H1 (cell line): ENCODE measurements at regions not wholly inside any gene's neighbourhood (a gene's known extent, or its start where the extent isn't known, plus 50 kb on each side); places are given as distances from the start of the nearest gene placed in this dataset.

ENCODE experiments used
- BACH1 ChIP-seq: IDR thresholded peaks from 2 replicates; pipeline ENCODE4 v1.6.1; 2012; ENCODE audit warnings: low read length, improper control_type of control experiment
- CBX8 ChIP-seq: fragments of 300-800, 300-1000 bp; sonication (generic); IDR thresholded peaks from 2 replicates; pipeline ENCODE4 v1.7.1; 2016; ENCODE audit warnings: low read depth, low read length, borderline replicate concordance
- CTBP2 ChIP-seq: IDR thresholded peaks from 2 replicates; pipeline ENCODE4 v1.7.0; 2011; ENCODE audit warnings: borderline replicate concordance, mild to moderate bottlenecking, moderate library complexity, mixed read lengths, low read length; ENCODE audit not compliant: insufficient read depth, insufficient read length
- EZH2 ChIP-seq: fragments of 200-600 bp; sonication (generic); IDR thresholded peaks from 2 replicates; pipeline ENCODE4 v1.7.1; 2012; ENCODE audit warnings: low read depth, mild to moderate bottlenecking, moderate library complexity, low read length, inconsistent platforms; ENCODE audit not compliant: severe bottlenecking
- GTF2F1 ChIP-seq: IDR thresholded peaks from 2 replicates; pipeline ENCODE4 v1.6.1; 2012; ENCODE audit warnings: low read depth, low read length, improper control_type of control experiment, borderline replicate concordance
- KDM5A ChIP-seq: fragments of 200-600 bp; IDR thresholded peaks from 2 replicates; pipeline ENCODE4 v1.7.1; 2012; ENCODE audit warnings: mild to moderate bottlenecking, low read length, inconsistent platforms, mixed read lengths
- NANOG ChIP-seq: IDR thresholded peaks from 2 replicates; pipeline ENCODE4 v1.6.1; 2011; ENCODE audit warnings: low read length, low read depth, mild to moderate bottlenecking, inconsistent platforms; ENCODE audit not compliant: insufficient read depth, poor library complexity, severe bottlenecking
- SIX5 ChIP-seq: IDR thresholded peaks from 2 replicates; pipeline ENCODE4 v1.6.1; 2011; ENCODE audit warnings: mild to moderate bottlenecking, low read depth, low read length
- YY1 ChIP-seq: IDR thresholded peaks from 2 replicates; pipeline ENCODE4 v1.6.1; 2011; ENCODE audit warnings: low read depth, mild to moderate bottlenecking, low read length
- TF ChIP-seq, protein P1 (sequence below): fragments of 300-600 bp; sonication (generic); IDR thresholded peaks from 2 replicates; pipeline ENCODE4 v1.7.1; 2012; ENCODE audit warnings: low read length, moderate library complexity, mild to moderate bottlenecking, inconsistent platforms; ENCODE audit not compliant: insufficient replicate concordance

DNA sequence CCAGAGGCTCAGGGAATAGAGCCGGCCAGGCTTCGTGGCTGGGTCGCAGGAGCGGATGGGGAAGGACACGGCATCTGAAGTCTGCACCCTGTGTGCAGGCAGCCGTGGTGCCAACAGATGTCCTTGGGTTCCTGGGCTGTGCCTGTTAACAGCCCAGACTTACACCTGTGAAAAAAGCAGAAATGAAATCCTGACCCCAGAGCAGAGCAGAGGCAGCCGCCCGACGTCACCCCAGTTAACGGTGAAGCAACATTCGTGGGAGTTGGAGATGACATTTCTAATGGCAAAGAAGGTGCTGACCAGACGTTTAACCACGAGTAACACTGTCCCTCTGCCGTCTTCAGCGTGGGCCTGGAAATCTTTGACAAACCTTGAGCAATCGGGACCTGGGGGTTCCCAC, 200.3 kb upstream of the DIO3 start (continued):
- TF ChIP-seq, protein P1, sequence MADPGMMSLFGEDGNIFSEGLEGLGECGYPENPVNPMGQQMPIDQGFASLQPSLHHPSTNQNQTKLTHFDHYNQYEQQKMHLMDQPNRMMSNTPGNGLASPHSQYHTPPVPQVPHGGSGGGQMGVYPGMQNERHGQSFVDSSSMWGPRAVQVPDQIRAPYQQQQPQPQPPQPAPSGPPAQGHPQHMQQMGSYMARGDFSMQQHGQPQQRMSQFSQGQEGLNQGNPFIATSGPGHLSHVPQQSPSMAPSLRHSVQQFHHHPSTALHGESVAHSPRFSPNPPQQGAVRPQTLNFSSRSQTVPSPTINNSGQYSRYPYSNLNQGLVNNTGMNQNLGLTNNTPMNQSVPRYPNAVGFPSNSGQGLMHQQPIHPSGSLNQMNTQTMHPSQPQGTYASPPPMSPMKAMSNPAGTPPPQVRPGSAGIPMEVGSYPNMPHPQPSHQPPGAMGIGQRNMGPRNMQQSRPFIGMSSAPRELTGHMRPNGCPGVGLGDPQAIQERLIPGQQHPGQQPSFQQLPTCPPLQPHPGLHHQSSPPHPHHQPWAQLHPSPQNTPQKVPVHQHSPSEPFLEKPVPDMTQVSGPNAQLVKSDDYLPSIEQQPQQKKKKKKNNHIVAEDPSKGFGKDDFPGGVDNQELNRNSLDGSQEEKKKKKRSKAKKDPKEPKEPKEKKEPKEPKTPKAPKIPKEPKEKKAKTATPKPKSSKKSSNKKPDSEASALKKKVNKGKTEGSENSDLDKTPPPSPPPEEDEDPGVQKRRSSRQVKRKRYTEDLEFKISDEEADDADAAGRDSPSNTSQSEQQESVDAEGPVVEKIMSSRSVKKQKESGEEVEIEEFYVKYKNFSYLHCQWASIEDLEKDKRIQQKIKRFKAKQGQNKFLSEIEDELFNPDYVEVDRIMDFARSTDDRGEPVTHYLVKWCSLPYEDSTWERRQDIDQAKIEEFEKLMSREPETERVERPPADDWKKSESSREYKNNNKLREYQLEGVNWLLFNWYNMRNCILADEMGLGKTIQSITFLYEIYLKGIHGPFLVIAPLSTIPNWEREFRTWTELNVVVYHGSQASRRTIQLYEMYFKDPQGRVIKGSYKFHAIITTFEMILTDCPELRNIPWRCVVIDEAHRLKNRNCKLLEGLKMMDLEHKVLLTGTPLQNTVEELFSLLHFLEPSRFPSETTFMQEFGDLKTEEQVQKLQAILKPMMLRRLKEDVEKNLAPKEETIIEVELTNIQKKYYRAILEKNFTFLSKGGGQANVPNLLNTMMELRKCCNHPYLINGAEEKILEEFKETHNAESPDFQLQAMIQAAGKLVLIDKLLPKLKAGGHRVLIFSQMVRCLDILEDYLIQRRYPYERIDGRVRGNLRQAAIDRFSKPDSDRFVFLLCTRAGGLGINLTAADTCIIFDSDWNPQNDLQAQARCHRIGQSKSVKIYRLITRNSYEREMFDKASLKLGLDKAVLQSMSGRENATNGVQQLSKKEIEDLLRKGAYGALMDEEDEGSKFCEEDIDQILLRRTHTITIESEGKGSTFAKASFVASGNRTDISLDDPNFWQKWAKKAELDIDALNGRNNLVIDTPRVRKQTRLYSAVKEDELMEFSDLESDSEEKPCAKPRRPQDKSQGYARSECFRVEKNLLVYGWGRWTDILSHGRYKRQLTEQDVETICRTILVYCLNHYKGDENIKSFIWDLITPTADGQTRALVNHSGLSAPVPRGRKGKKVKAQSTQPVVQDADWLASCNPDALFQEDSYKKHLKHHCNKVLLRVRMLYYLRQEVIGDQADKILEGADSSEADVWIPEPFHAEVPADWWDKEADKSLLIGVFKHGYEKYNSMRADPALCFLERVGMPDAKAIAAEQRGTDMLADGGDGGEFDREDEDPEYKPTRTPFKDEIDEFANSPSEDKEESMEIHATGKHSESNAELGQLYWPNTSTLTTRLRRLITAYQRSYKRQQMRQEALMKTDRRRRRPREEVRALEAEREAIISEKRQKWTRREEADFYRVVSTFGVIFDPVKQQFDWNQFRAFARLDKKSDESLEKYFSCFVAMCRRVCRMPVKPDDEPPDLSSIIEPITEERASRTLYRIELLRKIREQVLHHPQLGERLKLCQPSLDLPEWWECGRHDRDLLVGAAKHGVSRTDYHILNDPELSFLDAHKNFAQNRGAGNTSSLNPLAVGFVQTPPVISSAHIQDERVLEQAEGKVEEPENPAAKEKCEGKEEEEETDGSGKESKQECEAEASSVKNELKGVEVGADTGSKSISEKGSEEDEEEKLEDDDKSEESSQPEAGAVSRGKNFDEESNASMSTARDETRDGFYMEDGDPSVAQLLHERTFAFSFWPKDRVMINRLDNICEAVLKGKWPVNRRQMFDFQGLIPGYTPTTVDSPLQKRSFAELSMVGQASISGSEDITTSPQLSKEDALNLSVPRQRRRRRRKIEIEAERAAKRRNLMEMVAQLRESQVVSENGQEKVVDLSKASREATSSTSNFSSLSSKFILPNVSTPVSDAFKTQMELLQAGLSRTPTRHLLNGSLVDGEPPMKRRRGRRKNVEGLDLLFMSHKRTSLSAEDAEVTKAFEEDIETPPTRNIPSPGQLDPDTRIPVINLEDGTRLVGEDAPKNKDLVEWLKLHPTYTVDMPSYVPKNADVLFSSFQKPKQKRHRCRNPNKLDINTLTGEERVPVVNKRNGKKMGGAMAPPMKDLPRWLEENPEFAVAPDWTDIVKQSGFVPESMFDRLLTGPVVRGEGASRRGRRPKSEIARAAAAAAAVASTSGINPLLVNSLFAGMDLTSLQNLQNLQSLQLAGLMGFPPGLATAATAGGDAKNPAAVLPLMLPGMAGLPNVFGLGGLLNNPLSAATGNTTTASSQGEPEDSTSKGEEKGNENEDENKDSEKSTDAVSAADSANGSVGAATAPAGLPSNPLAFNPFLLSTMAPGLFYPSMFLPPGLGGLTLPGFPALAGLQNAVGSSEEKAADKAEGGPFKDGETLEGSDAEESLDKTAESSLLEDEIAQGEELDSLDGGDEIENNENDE, result no peak
- no peak for TF ChIP-seq NANOG
- TF ChIP-seq EZH2, result no peak
- no peak for TF ChIP-seq CBX8
- no peak for TF ChIP-seq CTBP2
- TF ChIP-seq BACH1, result no peak
- no peak for TF ChIP-seq GTF2F1
- no peak for TF ChIP-seq YY1
- TF ChIP-seq KDM5A, result no peak
- TF ChIP-seq SIX5, result no peak
